SK-N-MC (cell line): ENCODE measurements at regions not wholly inside any gene's neighbourhood (a gene's known extent, or its start where the extent isn't known, plus 50 kb on each side); places are given as distances from the start of the nearest gene placed in this dataset.

Experiments used
- EZH2 ChIP-seq: fragments of 200-600 bp; sonication (generic); IDR thresholded peaks from one replicate; pipeline ENCODE4 v1.6.1; 2017; ENCODE audit warnings: antibody characterized with exemption
- POLR2AphosphoS5 ChIP-seq: IDR thresholded peaks from 2 replicates; pipeline ENCODE4 v1.6.1; 2012; ENCODE audit warnings: mild to moderate bottlenecking, low read depth, low read length, borderline replicate concordance

DNA sequence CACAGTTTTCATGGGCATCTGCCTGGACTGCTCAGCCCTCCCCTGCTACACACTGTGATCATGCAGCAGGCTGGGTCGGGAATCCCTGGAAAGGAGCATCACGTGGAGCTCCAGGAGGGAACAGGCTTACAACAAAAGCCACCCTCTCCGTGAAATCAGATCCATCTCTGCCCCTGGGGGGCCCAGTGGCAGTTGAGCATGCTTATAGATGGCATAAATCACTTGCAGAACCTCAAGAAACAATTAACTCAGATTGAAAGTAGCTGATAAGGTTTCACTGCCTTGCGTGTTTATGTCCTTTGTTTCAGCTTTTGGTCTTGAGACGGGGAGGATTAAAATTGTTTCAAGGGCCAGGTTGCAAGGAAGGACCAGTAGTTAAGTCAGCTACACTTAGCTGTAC is 354.8 kb upstream of the MEIS1 start:
- TF ChIP-seq POLR2AphosphoS5, result no peak; the same call in 1 of the 2 replicates
- TF ChIP-seq EZH2, result no peak
